ENCODE measurements at regions not wholly inside any gene's neighbourhood (a gene's known extent, or its start where the extent isn't known, plus 50 kb on each side); places are given as distances from the start of the nearest gene placed in this dataset.

- no peak for FAIRE-seq
These were observed 228.8 kb downstream of the SNX10 start for GRCh38 chr7:26520483-26520882.

GRCh38 chr7:26522633-26523032, 231.0 kb downstream of the SNX10 start:
- no peak for FAIRE-seq

- FAIRE-seq = no peak
These were observed 234.0 kb downstream of the SNX10 start for GRCh38 chr7:26525398-26526264.

GRCh38 chr7:26526265-26526587, 234.6 kb downstream of the SNX10 start:
- FAIRE-seq = no peak

GRCh38 chr7:26531926-26532325, 240.3 kb downstream of the SNX10 start:
- FAIRE-seq = no peak

- FAIRE-seq = no peak
These were observed 240.8 kb downstream of the SNX10 start for GRCh38 chr7:26532471-26532870.

GRCh38 chr7:26533217-26533616, 241.6 kb downstream of the SNX10 start:
- FAIRE-seq = no peak

GRCh38 chr7:26534649-26535482, 243.2 kb downstream of the SNX10 start:
- peak; percentile 77 for FAIRE-seq

GRCh38 chr7:26535483-26536007, 243.9 kb downstream of the SNX10 start:
- FAIRE-seq = no peak

- FAIRE-seq = no peak
These were observed 246.6 kb downstream of the SNX10 start for GRCh38 chr7:26538216-26538615.

GRCh38 chr7:26538689-26539088, 247.0 kb downstream of the SNX10 start:
- no peak for FAIRE-seq

GRCh38 chr7:26543340-26543739, 251.7 kb downstream of the SNX10 start:
- FAIRE-seq = no peak

GRCh38 chr7:26543951-26544350, 252.3 kb downstream of the SNX10 start:
- no peak for FAIRE-seq

- FAIRE-seq = no peak
These were observed 254.9 kb downstream of the SNX10 start for GRCh38 chr7:26546508-26547053.

GRCh38 chr7:26547156-26547555, 255.5 kb downstream of the SNX10 start:
- no peak for FAIRE-seq

GRCh38 chr7:26549281-26549944, 257.8 kb downstream of the SNX10 start:
- FAIRE-seq = no peak

- no peak for FAIRE-seq
These were observed 258.8 kb downstream of the SNX10 start for GRCh38 chr7:26550492-26550891.

- no peak for FAIRE-seq
These were observed 260.1 kb downstream of the SNX10 start for GRCh38 chr7:26551740-26552139.

- no peak for FAIRE-seq
These were observed 261.5 kb downstream of the SNX10 start for GRCh38 chr7:26553128-26553527.

- FAIRE-seq = no peak
These were observed 261.9 kb downstream of the SNX10 start for GRCh38 chr7:26553582-26553981.

- FAIRE-seq = no peak
These were observed 263.3 kb downstream of the SNX10 start for GRCh38 chr7:26554952-26555351.

- no peak for FAIRE-seq
These were observed 264.6 kb downstream of the SNX10 start for GRCh38 chr7:26556061-26556881.

Data from endometrium (tissue), 2 donors.